NCI-H524 (cell line): ENCODE measurements at regions not wholly inside any gene's neighbourhood (a gene's known extent, or its start where the extent isn't known, plus 50 kb on each side); places are given as distances from the start of the nearest gene placed in this dataset.

Source experiments
- DNase-seq, 2 experiments: peaks; one replicate each; lab custom pipeline; 2025; lab: John Stamatoyannopoulos, UW

DNA sequence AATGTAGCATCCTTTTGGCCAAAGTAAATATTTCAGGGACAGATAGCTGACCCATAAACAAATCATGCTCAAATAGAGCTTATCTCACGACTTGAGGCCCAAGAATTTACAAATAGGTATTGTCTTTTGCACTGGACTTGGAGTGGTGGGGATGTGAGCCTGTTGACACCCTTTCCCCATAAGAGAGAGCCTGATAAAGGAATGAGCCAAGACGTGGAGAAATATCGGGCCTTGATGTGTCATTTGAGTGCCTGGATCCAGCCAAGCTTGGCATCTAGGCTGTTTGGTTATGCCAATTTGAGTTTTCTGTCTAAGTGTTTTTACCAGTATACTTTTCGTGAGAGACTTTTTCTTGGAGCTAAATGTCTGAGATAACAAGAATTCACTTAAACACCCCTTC lies 112.9 kb upstream of the RGMA start:
- DNase-seq: no peak

DNA sequence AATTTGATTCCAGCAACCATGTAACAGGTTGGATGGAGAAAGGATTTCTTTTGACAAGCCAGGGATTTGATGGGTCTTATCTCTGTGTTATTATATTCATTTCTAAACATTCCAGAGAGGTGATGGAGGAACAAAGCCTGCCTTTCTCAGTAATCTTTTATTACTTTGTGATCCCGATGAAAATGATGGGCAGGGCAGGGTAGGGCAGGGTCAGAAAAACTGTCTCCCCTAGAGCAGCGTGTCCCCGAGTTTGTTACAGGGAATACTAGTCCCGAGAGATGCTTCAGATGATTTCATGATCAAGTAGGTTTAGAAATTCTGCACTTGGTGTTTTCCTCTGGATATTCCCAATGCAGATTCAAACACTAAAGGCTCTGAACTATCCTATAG lies 111.8 kb upstream of the RGMA start:
- DNase-seq: no peak

GRCh38 chr15:93200081-93200836 lies 111.2 kb upstream of the RGMA start:
- no peak for DNase-seq

DNA sequence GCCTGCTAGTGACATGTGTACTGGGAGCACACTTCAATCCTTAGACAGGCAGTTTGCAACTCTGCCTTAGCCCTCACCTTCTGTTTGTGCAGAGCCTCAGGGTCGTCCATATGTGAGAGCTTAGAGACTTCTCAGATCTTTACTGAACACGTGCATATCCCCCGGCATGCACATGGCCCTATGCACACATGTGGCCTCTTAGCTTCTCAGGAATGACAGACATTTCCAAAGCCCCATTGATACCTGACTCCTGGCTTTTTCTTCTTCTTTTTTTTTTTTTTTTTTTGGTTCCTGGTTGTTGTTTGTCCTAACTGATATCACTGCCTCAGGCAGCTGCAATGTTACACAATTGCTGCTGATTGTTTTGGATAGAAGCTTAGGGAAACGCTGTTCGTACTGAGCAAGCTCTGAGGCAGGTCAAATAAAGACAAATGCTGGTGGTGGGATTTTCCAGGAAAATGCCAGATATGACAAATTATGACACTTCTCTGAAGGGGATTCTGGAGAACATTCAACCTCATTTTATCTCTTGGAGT lies 107.2 kb upstream of the RGMA start:
- DNase-seq: no peak

DNA sequence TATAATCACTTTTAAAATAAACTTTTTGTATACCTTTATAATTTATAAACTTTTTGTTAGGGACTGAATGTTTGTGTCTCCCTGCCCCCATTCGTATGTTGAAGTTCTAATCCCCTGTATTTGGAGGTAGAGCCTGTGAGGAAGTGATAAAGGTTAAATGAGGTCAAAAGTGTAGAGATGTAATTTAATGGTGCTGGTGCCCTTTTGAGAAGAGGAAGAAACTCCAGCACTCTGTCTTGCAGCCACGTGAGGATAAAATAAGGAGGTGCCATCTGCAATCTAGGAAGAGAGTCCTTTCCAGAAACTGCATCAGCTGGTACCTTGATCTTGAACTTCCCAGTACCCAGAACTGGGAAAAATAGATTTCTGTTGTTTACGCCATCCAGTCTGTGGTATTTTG lies 106.1 kb upstream of the RGMA start:
- DNase-seq: no peak

DNA sequence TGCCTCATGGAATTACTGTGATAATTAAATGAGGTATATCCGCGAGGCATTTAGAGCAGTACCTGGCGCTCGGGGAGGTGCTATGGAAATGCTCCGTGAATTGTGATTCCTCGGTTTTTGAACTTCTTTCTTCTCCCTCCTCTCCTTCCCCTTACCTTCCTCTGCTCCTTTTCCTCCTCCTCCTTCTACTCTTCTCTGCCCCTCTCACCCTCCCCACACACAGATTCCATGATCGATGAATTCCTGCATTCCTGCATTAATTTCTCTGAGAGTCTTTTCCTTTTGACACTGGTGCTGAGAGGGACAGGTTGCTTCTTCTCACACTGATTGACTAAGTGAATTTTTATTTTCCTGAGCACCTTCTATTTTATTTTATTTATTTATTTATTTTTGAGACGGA lies 101.2 kb upstream of the RGMA start:
- DNase-seq: no peak

GRCh38 chr15:93189561-93189960 lies 100.5 kb upstream of the RGMA start:
- DNase-seq: peak in 1 of 2 experiments; percentile 20

GRCh38 chr15:93188236-93188635 lies 99.2 kb upstream of the RGMA start:
- DNase-seq: no peak

- DNase-seq: no peak
These were observed 96.8 kb upstream of the RGMA start for GRCh38 chr15:93185796-93186195.

DNA sequence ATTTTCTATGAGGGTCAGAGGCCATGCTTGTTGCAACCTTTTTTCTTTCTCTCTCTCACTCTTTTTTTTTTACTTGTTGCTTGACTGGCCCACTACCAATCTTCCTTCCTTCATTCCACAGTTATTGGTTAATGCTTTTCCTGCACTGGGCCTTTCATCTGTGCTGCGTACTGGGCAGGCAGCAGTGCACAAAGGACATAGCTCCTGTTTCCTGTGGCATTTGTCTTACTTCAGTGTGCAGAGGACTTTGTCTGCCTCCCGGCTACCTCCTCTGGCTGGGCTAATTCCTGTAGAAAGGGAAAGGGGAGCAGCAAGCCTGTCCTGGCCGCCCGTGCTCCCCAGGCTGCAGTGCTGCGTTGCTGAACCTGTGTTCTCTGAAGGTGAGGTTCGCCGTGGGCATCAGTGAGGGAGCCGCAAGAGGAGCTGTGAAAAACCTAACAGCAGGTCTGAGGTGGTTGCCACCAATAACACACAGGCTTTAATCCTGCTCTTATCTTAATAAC lies 93.7 kb upstream of the RGMA start:
- DNase-seq: no peak

GRCh38 chr15:93180656-93181055 lies 91.6 kb upstream of the RGMA start:
- no peak for DNase-seq

GRCh38 chr15:93180128-93180527 lies 91.1 kb upstream of the RGMA start:
- DNase-seq: no peak

DNA sequence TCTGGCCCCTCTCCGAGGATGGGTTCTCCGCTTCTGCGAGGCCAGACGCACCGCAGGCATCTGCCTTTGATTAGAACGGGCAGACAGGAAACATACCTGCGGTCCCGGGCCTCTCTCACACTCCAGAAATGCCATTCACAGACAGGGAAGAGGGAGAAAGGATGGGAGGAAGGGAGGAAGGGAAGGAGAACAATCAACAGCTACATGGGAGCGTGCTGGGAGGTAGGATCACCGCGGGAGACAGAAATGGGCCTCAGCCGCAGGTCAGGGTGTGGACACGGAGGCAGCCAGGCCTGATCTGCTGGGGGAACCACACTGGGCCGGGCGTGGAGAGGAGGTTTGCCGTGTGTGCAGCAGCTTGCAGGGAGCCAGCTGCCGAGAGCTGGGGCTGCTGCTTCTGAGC lies 90.7 kb upstream of the RGMA start:
- no peak for DNase-seq

DNA sequence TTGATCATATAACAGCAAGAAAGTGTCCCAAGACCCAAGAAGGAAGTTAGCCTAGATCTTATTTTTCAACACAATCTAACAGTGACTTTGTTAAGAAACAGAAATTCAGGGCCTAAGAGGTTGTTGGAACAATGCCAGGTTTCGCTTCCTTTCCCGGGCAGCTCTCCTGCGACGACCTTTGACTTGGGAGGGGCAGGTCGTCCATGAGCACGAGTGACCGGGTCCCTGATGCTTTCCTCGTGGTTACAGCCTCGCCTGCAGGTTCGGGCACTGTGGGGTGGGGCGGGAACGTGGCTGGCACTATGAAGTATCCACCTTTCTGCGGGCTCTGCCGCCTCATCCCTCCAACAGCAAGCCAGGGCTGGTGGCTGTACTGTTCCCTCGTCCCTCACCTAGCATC lies 90.1 kb upstream of the RGMA start:
- DNase-seq: no peak

- no peak for DNase-seq
These were observed 89.4 kb upstream of the RGMA start for GRCh38 chr15:93178371-93178770.

DNA sequence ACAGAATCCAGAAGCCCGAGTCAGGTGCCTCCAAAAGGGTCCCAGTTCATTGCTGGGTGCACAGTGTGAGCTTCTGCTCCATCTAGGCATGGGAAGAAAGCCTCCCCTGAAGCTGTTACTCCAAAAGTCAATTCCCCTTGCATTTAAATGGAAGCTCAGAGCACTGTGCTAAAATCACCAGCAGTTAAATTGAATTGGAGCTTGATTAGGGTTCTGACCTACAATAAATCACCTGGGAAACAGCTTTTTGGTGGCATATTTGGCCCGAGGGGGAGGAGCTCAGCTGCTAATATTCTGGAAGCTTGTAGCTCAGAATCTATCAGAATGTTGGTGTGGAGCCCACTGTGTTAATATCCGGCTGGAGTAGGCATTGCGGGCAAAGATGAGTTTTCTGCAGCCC lies 87.1 kb upstream of the RGMA start:
- no peak for DNase-seq

DNA sequence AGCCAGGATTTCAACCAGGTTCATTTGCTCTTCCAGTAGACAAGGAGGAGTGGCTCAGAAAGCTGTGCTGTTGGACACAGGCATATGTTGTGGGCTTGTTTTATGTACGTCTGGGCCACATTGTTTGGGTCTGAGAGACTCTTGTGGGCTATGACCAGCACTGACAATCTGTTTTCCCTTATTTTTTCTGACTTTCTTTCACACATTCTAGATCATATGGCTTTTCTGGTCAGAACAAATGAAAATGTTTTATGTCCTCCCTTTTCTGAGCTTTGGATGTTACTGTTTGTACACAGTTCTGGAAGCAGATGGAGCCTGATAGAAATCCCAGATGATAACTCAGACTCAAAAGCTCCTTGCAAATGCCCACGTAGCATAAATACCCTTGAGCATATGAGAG lies 85.8 kb upstream of the RGMA start:
- DNase-seq: no peak

- DNase-seq: peak; percentile 42 to 90
These were observed 84.4 kb upstream of the RGMA start for GRCh38 chr15:93173369-93173768.

DNA sequence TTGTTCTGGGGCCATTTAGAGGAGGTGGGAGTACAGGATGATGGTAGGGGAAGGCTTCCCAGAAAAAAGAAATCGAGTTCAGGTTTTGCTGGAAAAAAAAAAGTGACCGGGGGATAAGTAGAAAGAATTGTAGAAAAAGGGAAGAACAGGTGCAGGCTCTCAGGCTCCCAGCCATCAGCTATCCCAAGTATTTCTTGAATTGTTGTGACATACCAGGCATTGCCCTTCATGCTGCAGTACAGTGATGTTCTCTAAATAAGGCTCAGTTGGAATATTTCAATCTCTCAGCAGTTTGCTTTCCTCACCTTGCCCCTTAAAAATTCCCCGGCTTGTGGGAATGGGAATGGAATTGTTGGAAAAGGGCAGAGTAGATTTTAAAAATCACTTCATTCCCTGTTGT lies 82.5 kb upstream of the RGMA start:
- DNase-seq: no peak

DNA sequence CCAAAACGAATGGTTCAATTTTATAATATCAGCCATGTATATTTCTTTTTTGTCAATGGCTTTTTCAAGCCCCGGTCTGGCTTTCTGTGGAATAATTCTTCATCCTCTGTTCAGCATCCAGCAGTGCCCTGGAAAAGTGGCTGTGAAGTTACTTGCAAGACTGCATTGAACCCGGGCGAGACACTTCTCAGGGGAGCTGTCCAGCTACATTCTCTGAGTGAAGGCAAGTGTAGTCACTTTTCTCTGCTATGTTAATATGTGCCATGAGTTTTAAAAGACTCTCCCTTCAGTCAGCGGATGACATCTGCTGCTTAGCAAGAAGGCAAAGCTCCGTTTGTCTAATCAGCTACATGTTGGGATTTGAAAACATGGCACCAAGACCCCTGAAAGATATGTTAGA lies 81.3 kb upstream of the RGMA start:
- no peak for DNase-seq

DNA sequence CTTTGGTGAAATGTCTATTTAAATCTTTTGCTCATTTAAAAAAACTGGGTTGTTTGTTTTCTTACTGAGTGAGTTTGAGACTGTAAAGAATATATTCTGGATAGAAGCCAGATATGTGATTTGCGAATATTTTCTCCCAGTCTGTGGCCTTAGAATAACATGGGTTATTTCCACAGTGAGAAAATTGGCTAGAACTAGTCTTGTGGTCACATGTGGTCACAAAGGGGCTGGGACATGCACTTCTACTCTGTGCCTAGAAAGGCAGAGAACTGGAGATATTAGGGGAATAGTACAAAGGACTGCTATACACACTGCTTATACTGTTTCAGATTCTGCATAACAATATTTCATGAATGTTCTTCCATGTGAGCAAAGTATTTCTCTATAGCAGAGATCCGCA lies 79.9 kb upstream of the RGMA start:
- DNase-seq: no peak

DNA sequence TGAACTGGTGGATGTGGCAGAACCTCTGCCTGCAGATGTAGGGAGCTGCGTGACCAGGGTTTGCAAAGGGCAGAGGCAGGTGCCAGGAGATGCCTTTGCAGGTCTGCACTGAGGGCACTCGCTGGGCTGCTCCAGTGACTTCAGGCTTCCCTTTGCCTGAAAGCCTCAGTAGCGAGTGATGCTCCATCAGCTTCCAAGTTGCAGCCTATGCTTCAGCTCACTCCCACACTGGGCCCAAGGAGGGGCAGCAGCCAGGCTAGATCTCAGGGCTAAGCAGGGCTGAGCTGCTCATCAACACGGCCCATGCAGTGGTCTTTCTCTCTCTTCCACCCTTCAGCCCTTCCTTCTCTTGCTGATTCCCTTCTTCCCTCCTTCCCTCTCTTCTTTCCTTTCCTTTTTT lies 78.3 kb upstream of the RGMA start:
- no peak for DNase-seq

DNA sequence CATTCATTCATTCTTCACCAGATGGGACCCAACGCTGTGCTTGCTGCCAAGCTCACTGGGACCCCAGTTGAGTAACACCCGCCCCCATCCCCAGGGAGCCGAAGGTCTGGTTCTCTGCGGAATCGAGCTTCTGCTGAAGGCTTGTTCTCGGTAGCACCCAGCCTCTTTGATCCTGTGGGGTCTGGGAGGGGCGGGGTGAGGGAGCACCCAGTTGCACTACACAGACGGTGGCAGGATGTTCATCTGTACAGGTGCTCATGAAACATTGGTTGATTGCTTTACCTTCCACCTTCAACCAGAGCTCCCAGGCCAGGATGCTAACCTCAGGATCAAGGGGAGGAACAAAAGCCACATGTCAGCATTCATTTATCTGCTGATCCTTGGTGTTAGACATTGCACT lies 77.7 kb upstream of the RGMA start:
- no peak for DNase-seq
